GM12891 (cell line): ENCODE measurements at regions not wholly inside any gene's neighbourhood (a gene's known extent, or its start where the extent isn't known, plus 50 kb on each side); places are given as distances from the start of the nearest gene placed in this dataset.

ENCODE experiments used
- PAX5 ChIP-seq: IDR thresholded peaks from 2 replicates; pipeline ENCODE4 v1.6.1; 2011; ENCODE audit warnings: low read length, moderate library complexity, mild to moderate bottlenecking; ENCODE audit not compliant: insufficient read depth, severe bottlenecking
- POLR2A ChIP-seq: IDR thresholded peaks from 2 replicates; pipeline ENCODE4 v1.6.1; 2011; ENCODE audit warnings: low read depth, low read length, control low read depth
- POLR2AphosphoS5 ChIP-seq: IDR thresholded peaks from 2 replicates; pipeline ENCODE4 v1.6.1; 2011; ENCODE audit warnings: low read depth, low read length, control low read depth
- POU2F2 ChIP-seq: IDR thresholded peaks from 2 replicates; pipeline ENCODE4 v1.6.1; 2011; ENCODE audit warnings: low read depth, mild to moderate bottlenecking, control low read depth, low read length, moderate library complexity
- SPI1 ChIP-seq: IDR thresholded peaks from 2 replicates; pipeline ENCODE4 v1.6.1; 2011; ENCODE audit warnings: low read depth, low read length, control low read depth
- TAF1 ChIP-seq: IDR thresholded peaks from 2 replicates; pipeline ENCODE4 v1.6.1; 2011; ENCODE audit warnings: low read depth, low read length, control low read depth

- TF ChIP-seq POLR2AphosphoS5, result no peak
- no peak for TF ChIP-seq POLR2A
- TF ChIP-seq TAF1, result no peak
- TF ChIP-seq SPI1, result no peak
- TF ChIP-seq PAX5, result no peak
- TF ChIP-seq POU2F2, result no peak
Measured at GRCh38 chrX:120015145-120016067, 62.1 kb downstream of the RHOXF2B start.
